CD1c-positive myeloid dendritic cell (primary cell): ENCODE measurements at regions not wholly inside any gene's neighbourhood (a gene's known extent, or its start where the extent isn't known, plus 50 kb on each side); places are given as distances from the start of the nearest gene placed in this dataset.
"Not testable (repeated sequence)": the region's sequence is repeated elsewhere in the genome, so short reads cannot be mapped to it uniquely, and the experiment has no call there.

ENCODE experiments used
- DNase-seq: peaks from one replicate; pipeline ENCODE4 v3.0.0-alpha.2; 2016; ENCODE audit errors: extremely low spot score

- not testable (repeated sequence) for DNase-seq
These were observed 65.4 kb upstream of the ZNF195 start for GRCh38 chr11:3444420-3444744.

- not testable (repeated sequence) for DNase-seq
These were observed 64.9 kb upstream of the ZNF195 start for GRCh38 chr11:3443700-3444419.

GRCh38 chr11:3437441-3437840 is 58.5 kb upstream of the ZNF195 start:
- DNase-seq: peak; percentile 16

- DNase-seq: no peak
These were observed 56.0 kb upstream of the ZNF195 start for GRCh38 chr11:3434976-3435375.

GRCh38 chr11:3429191-3429590 is 50.2 kb upstream of the ZNF195 start:
- not testable (repeated sequence) for DNase-seq
